ENCODE measurements at regions not wholly inside any gene's neighbourhood (a gene's known extent, or its start where the extent isn't known, plus 50 kb on each side); places are given as distances from the start of the nearest gene placed in this dataset.

GRCh38 chr10:107473225-107473624 lies 308.7 kb upstream of the SORCS1 start:
- no peak for TF ChIP-seq CTCF (conservative IDR thresholded peaks at IDR 0.05)
- H3K27ac ChIP-seq: no peak overlapping the region

GRCh38 chr10:107471911-107472310 lies 307.4 kb upstream of the SORCS1 start:
- no peak overlapping the region for H3K27ac ChIP-seq
- TF ChIP-seq CTCF (conservative IDR thresholded peaks at IDR 0.05): no peak

GRCh38 chr10:107453561-107453960 lies 289.1 kb upstream of the SORCS1 start:
- H3K27ac ChIP-seq: no peak overlapping the region
- no peak for TF ChIP-seq CTCF (conservative IDR thresholded peaks at IDR 0.05)

GRCh38 chr10:107451047-107451446 lies 286.5 kb upstream of the SORCS1 start:
- no peak overlapping the region for H3K27ac ChIP-seq
- TF ChIP-seq CTCF (conservative IDR thresholded peaks at IDR 0.05): no peak

GRCh38 chr10:107450056-107450455 lies 285.6 kb upstream of the SORCS1 start:
- H3K27ac ChIP-seq: no peak overlapping the region
- TF ChIP-seq CTCF (conservative IDR thresholded peaks at IDR 0.05): no peak

- no peak overlapping the region for H3K27ac ChIP-seq
- no peak for TF ChIP-seq CTCF (conservative IDR thresholded peaks at IDR 0.05)
These were observed 279.9 kb upstream of the SORCS1 start for GRCh38 chr10:107444443-107444842.

- H3K27ac ChIP-seq: no peak overlapping the region
- no peak for TF ChIP-seq CTCF (conservative IDR thresholded peaks at IDR 0.05)
These were observed 279.3 kb upstream of the SORCS1 start for GRCh38 chr10:107443813-107444212.

- TF ChIP-seq CTCF (conservative IDR thresholded peaks at IDR 0.05): no peak
- H3K27ac ChIP-seq: no peak overlapping the region
These were observed 278.8 kb upstream of the SORCS1 start for GRCh38 chr10:107443326-107443725.

All from VCaP (cell line).